HuH-7.5 (cell line): ENCODE measurements at regions not wholly inside any gene's neighbourhood (a gene's known extent, or its start where the extent isn't known, plus 50 kb on each side); places are given as distances from the start of the nearest gene placed in this dataset.
"Not testable (repeated sequence)": the region's sequence is repeated elsewhere in the genome, so short reads cannot be mapped to it uniquely, and the experiment has no call there.

Experiments used
- DNase-seq: peaks from one replicate; pipeline ENCODE4 v3.0.0; 2011; ENCODE audit warnings: low spot score

DNA sequence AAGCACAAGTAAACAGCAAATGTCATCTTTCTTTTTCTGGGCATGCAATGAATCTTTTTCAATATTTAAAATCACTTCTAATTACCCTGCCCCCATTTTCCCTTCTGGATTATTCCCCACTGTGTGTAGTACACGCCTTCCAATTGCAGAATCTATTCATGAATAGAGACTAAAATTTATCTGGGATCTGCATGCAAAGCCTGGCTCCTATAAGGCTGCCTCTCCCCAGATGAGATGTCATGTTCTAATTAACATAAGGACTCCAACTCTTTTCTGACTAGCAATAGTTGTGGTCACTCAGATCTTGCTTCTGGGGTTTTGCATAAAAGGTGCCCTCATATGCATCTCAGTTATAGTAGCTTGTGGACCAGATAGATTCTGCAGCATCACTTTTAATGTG is 473.5 kb downstream of the BTG1 start:
- no peak for DNase-seq

DNA sequence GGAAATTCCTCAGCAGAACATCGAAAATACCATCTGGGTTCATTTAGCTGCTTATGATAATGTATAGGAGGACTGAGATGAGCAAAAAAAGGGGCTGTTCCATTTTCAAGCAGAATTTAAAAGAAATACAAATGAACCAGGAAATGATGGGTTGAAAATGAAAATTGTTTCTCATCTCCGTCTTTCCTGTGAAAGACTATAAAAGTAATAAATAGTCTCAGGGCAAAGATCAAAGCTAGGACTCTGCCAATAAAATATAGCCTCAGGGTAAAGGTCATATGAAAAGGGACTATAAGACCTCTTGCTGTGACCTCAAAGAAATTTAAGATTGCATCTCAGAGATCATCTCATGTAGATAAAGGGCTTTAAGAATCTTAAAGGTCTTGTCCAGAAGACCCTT is 478.0 kb downstream of the BTG1 start:
- DNase-seq = no peak

DNA sequence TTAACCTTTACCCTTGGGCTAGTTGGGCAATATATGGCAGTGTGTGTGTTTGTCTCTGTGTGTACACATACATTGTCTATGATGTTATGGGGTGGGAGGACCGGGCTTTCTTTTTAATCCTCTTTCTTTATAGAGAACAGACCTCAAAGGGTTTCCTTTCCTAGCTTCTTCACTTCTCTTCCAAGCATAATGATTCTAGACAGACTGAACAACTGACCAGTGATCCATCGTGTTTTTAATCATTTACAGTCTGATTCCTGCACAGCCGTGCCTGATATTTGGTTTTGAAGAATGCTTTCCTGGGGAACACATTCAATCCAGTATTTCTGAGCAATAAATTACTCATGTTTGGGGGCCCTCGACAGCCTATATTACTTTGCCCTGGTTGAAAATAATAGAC is 481.1 kb upstream of the DCN start:
- DNase-seq = no peak

- DNase-seq = no peak
Observed at GRCh38 chr12:91663310-91663709, 480.7 kb upstream of the DCN start.

DNA sequence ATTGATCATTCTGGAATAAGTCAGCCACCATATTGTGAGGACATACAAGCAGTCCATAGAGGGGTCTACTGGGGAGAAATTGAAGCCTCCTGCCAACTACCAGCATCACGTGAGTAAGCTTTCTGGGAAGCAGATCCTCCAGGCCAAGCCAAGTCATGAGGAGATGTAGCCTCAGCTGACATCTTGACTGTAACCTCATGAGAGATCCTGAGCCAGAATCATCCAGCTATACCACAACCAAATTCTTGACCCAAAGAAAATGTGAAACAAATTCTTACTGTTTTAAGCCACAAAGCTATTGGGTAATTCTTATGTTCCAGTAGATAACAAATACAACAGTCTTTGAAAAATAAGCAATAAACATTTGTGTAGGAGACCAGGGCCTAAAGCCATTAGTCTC is 479.4 kb upstream of the DCN start:
- DNase-seq = no peak

GRCh38 chr12:91657032-91657431 is 474.4 kb upstream of the DCN start:
- DNase-seq = no peak

DNA sequence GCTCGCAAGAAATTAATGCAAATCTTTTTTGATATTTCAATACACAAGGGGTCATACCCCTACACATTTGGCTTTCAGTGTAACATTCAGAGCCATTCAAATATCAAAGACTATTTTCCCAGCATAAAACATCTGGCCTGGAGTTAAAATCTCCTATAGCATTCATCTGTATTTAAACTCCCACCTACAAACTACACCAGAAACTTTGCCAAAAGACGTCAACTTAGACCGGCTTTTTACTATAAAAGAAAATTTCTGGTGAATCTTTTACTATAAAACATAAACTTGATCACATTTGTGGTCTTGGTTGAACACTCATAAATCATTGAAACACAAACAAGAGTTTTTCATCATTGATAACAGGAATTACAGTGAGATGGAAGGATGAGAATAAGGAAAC is 473.3 kb upstream of the DCN start:
- DNase-seq = no peak

DNA sequence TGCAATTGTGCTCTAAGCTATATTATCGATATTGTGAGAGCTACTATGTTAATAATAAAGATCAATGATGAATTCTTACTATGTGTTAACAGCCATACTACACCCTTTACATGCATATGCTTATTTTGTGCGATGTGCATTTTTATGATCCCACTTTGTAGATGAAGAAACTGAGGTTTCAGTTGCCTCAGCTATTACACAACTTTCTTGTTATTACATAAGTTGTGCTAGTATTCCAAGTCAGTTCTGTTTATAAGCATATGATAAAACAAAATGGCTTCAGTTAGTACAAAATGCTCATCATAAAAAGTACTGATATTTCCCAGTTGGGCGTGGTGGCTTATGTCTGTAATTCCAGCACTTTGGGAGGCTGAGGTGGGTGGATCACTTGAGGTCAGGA is 471.5 kb upstream of the DCN start:
- DNase-seq = no peak

DNA sequence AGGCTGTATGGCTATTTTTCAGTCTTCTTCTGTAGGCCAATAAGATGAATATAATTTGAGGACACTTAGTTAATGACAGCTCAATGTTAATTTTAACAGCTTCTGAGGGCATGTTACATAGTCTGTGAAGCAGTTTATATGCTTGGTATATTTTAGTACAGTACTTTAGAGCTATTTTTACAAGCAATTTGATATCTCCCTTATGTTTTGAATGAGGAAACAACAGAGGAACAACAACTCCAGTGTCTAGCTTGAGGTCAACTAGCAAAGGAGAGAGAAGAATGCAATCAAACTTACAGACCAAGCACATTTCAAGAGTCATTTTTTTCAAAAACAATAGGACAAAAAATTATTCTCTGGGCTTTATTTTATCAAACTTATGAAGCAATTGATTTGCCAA is 469.1 kb upstream of the DCN start:
- no peak for DNase-seq

- DNase-seq = no peak
Observed at GRCh38 chr12:91643763-91644162, 461.1 kb upstream of the DCN start.

GRCh38 chr12:91640021-91640420 is 457.4 kb upstream of the DCN start:
- DNase-seq = no peak

- DNase-seq = no peak
Observed at GRCh38 chr12:91639327-91639726, 456.7 kb upstream of the DCN start.

DNA sequence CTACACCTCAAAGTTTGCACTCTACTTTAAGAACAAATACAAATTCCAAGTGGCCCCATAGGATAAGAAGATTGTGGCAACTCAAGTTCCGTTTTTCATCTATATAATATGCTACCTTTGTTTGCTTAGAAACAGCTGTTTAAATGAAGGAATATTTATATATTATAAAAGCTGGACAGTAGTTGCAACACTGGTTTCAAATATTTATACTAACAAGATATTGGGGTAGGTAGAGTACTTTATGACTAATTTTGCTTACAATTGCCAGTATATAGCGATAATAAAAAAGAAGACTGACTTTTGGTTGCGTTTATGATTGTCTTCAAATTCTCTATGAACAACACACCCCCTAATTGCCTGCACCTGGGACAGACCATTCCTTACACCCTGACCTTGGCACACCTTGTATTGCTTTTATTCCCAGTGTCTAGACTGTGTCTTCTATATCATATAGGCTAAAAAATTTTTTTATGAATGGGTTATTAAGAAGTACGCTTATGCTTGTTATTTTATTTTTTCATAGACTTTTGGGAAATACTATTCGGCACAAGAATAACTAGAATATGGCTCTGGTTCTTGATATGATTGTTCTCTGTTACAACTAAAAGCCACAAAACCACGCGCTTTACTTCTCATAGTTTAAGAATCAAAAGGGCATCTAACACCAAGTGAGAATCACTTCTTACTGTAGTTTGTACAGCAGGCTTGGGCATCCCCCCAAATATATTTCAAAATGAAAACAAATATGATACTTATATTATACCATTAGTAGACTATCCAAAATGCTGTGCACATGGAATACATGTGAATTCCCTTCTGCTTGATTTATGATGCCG is 455.4 kb upstream of the DCN start:
- DNase-seq = no peak

- DNase-seq = no peak
Observed at GRCh38 chr12:91636721-91637120, 454.1 kb upstream of the DCN start.

DNA sequence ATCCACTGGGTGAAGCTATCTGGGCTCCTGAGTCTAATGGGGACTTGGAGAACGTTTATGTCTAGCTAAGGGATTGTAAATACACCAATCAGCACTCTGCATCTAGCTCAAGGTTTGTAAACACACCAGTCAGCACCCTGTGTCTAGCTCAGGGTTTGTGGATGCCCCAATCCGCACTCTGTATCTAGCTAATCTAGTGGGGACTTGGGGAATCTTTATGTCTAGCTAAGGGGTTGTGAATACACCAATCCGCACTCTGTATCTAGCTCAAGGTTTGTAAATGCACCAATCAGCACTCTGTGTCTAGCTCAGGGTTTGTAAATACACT is 451.7 kb upstream of the DCN start:
- DNase-seq = not testable (repeated sequence)

DNA sequence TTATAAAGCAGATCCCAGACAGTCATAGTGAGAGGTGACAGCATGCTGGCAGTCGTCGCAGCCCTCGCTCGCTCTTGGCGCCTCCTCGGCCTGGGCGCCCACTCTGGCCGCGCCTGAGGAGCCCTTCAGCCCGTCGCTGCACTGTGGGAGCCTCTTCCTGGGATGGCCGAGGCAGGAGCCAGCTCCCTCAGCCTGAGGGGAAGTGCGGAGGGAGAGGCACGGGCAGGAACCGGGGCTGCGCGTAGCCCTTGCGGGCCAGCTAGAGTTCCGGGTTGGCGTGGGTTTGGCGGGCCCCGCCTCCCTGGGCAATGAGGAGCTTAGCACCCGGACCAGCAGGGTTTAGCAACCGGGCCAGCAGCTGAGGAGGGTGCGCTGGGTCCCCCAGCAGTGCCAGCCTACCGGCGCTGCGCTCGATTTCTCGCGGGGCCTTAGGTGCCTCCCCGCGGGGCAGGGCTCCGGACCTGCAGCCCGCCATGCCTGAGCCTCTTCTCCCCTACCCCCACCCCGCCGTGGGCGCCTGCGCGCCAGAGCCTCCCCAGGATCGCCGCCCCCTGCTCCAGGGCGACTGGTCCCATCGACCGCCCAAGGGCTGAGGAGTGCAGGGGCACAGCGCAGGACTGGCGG is 451.2 kb upstream of the DCN start:
- DNase-seq = no peak

DNA sequence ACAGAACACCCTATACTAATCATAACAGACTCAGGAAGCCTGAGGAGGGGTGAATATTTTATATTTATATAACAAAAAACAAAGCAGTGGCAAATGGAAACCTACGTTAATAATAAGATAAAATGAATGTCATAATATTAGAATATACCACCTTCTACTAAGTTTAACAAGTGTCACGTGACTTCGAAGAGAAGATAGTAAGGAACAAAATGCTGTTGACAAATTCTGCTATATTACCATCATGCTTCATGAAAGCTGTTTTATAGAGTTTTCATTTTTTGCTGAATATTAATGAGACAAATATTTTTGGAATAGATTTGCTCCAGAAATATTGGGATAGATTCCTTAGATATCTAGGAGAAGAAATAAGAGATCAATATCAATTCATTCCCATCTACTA is 450.6 kb upstream of the DCN start:
- no peak for DNase-seq

GRCh38 chr12:91632042-91632786 is 449.6 kb upstream of the DCN start:
- no peak for DNase-seq

GRCh38 chr12:91630596-91631293 is 448.1 kb upstream of the DCN start:
- DNase-seq = no peak

- no peak for DNase-seq
Observed at GRCh38 chr12:91630083-91630482, 447.5 kb upstream of the DCN start.

GRCh38 chr12:91629440-91629839 is 446.8 kb upstream of the DCN start:
- DNase-seq = no peak

DNA sequence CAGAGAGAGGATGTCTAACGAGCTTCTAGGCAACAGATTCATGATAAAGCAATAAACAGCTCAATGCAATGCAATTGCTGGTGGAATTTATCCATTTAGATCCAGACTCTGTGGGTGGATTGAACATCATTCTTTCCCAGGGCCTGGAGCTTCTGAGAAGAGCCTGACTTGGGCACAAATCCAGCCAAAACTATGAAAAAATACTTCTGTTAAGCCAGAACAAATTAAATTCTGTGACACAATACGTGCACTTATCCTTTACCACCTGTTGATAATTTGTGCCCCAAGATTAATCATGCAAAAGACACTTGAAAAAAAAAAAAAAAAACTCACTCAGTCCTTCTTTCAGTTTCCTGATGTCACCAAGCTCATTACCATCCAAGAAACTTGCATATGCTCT is 446.0 kb upstream of the DCN start:
- no peak for DNase-seq

DNA sequence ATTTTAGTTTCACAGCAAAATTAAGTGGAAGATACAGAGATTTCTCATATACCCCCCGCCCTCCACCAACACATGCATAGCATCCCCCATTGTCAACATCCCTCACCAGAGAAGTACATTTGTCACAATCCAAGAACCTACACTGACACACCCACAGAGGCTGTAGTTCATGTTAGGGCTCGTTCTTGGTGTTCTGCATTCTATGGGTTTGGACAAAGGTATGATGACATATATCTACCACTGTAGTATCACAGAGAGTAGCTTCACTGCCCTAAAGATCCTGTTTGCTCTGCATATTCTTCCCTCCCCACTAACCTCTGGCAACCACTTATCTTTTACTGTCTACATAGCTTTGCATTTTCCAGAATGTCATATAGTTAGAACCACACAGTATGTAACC is 444.6 kb upstream of the DCN start:
- DNase-seq = no peak
